ENCODE measurements at regions not wholly inside any gene's neighbourhood (a gene's known extent, or its start where the extent isn't known, plus 50 kb on each side); places are given as distances from the start of the nearest gene placed in this dataset.

DNA sequence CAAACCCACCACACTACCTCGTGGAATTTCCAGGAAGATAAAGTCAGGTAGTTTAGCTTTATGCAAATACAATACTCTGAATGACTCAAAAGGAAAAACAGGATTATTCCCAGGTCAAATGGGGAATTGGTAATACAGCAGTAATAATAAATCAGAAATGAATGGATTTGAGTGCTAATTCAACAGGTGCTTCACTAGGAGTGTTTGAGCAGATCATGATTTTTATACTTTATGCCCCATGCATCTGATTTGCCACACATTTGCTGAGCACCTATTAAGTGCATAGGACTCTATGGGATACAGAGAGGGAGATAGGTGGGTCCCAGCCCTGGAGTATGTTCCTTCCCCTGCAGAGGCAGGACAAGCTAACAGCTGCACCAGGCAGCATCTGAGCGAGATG is 381.4 kb upstream of the PODXL start:
- TF ChIP-seq CTCF (conservative IDR thresholded peaks at IDR 0.05 in 1 of 2, IDR thresholded peaks at IDR 0.05 in 1 of 2; ENCODE audit: extremely low read depth in 1 of 2, insufficient read depth in 1 of 2, low read depth in 1 of 2, low read length in 2 of 2): no peak
- TF ChIP-seq EZH2 (IDR thresholded peaks at IDR 0.05; ENCODE audit: borderline replicate concordance, low read length): no peak
